HepG2 (cell line): ENCODE measurements at regions not wholly inside any gene's neighbourhood (a gene's known extent, or its start where the extent isn't known, plus 50 kb on each side); places are given as distances from the start of the nearest gene placed in this dataset.

Experiments
- ATAC-seq: fragments of 200-7000 bp; cut with Tn5 transposase; 3 replicates; pipeline ENCODE4 v1.9.1; 2020; ENCODE audit warnings: mild to moderate bottlenecking, moderate library complexity
- BruUV-seq: library from RNA; stranded (reverse); fragments of 400-500 nt; replicated peaks from 2 replicates; lab custom pipeline; 2021; lab: Mats Ljungman, UMichigan
- CTCF ChIA-PET: fragments of 300-600 bp; formaldehyde crosslinking; extraction: SDS; loops from one replicate; lab custom pipeline; 2021; ENCODE audit warnings: low total read pairs, inconsistent platforms, low intra/inter-chr PET ratio; lab: Yijun Ruan, JAX
- POLR2A ChIA-PET: fragments of 350-600 bp; sonication (Branson Sonifier 250); formaldehyde crosslinking; loops from one replicate; lab custom pipeline; 2020; ENCODE audit warnings: antibody characterized with exemption, inconsistent platforms; lab: Yijun Ruan, JAX
- DNase-seq: peaks from one replicate; pipeline ENCODE4 v3.0.0-alpha.2; 2015; ENCODE audit warnings: low spot score
- FAIRE-seq: peaks from 3 replicates; lab custom pipeline; 2011; peaks lifted over from hg19 to GRCh38; lab: Jason Lieb, UNC
- H2AFZ ChIP-seq: one replicate; pipeline ENCODE4 v1.6.1; 2011; ENCODE audit warnings: low read length, inconsistent platforms
- H3K27ac ChIP-seq: fragments of 300-600 bp; 3 replicates; pipeline ENCODE4 v1.8.0; 2011; ENCODE audit warnings: mixed run types, mild to moderate bottlenecking, mixed read lengths, low read length, inconsistent platforms; ENCODE audit not compliant: insufficient read depth; ENCODE audit errors: extremely low read length
- H3K27me3 ChIP-seq, 2 experiments: fragments of 200-600 bp in 1 of 2; 2 replicates in 1 of 2; 3 replicates in 1 of 2; pipeline versions ENCODE4 v1.6.0 to v1.8.0; 2011; ENCODE audit warnings: low read length in 2 of 2, mild to moderate bottlenecking in 2 of 2, moderate library complexity in 2 of 2, inconsistent platforms in 1 of 2; ENCODE audit not compliant: insufficient read depth in 2 of 2, control insufficient read depth in 1 of 2
- H3K36me3 ChIP-seq, 2 experiments: fragments of 200-600 bp in 1 of 2; replicated peaks in 1 of 2; 2 replicates in 1 of 2; 3 replicates in 1 of 2; pipeline versions ENCODE4 v1.5.1 to v1.8.0; 2011; ENCODE audit warnings: low read length in 2 of 2, inconsistent platforms in 1 of 2; ENCODE audit not compliant: insufficient read depth in 2 of 2, control insufficient read depth in 1 of 2
- H3K4me1 ChIP-seq: 2 replicates; pipeline ENCODE4 v1.5.1; 2012; ENCODE audit warnings: low read length, inconsistent platforms; ENCODE audit not compliant: insufficient read depth
- H3K4me2 ChIP-seq: 2 replicates; pipeline ENCODE4 v1.6.0; 2011; ENCODE audit warnings: low read depth, low read length, inconsistent platforms
- H3K4me3 ChIP-seq, 3 experiments: fragments of 200-600 bp in 1 of 3; sonication (generic), shearing (Covaris generic) in 1 of 3; replicated peaks in 1 of 3; 2 replicates each; pipeline ENCODE4 v1.5.1; 2011 to 2016; ENCODE audit warnings: low read length in 3 of 3, inconsistent platforms in 2 of 3, low read depth in 2 of 3, mild to moderate bottlenecking in 2 of 3, control low read depth in 1 of 3, mixed read lengths in 1 of 3; ENCODE audit not compliant: insufficient read depth in 1 of 3
- H3K79me2 ChIP-seq: one replicate; pipeline ENCODE4 v1.6.1; 2011; ENCODE audit warnings: low read length, inconsistent platforms; ENCODE audit not compliant: insufficient read depth
- H3K9ac ChIP-seq: 2 replicates; pipeline ENCODE4 v1.6.0; 2011; ENCODE audit warnings: mild to moderate bottlenecking, low read depth, low read length, inconsistent platforms; ENCODE audit not compliant: insufficient read depth
- H3K9me3 ChIP-seq: 2 replicates; pipeline ENCODE4 v1.5.1; 2012; ENCODE audit warnings: mild to moderate bottlenecking, low read length
- H4K20me1 ChIP-seq: 2 replicates; pipeline ENCODE4 v1.6.0; 2011; ENCODE audit warnings: inconsistent platforms, mild to moderate bottlenecking, low read length, moderate library complexity; ENCODE audit not compliant: insufficient read depth
- GPBP1L1 ChIP-seq: sonication (generic); formaldehyde crosslinking; IDR thresholded peaks from 2 replicates; pipeline ENCODE4 v1.5.0; 2020; ENCODE audit warnings: mild to moderate bottlenecking, missing genetic modification reagents
- RBM39 ChIP-seq: fragments of 200-400 bp; formaldehyde crosslinking; IDR thresholded peaks from one replicate; pipeline ENCODE4 v1.6.1; 2018; ENCODE audit warnings: antibody characterized with exemption, mild to moderate bottlenecking, low read depth, low read length; ENCODE audit not compliant: poor library complexity, severe bottlenecking
- UBTF ChIP-seq: sonication (generic); formaldehyde crosslinking; IDR thresholded peaks from 2 replicates; pipeline ENCODE4 v1.4.0; 2020; ENCODE audit warnings: mild to moderate bottlenecking, missing genetic modification reagents
- ZKSCAN8 ChIP-seq: IDR thresholded peaks from 2 replicates; pipeline ENCODE4 v1.6.1; 2016; ENCODE audit warnings: borderline replicate concordance, missing genetic modification reagents, missing compliant biosample characterization
- ZNF142 ChIP-seq: sonication (generic); formaldehyde crosslinking; IDR thresholded peaks from 2 replicates; pipeline ENCODE4 v1.4.0; 2020; ENCODE audit warnings: missing genetic modification reagents
- ZNF713 ChIP-seq: sonication (generic); formaldehyde crosslinking; IDR thresholded peaks from 2 replicates; pipeline ENCODE4 v1.4.0; 2020; ENCODE audit warnings: mild to moderate bottlenecking, missing genetic modification reagents
- WGBS: methylation state at CpG from one replicate; pipeline ENCODE4 v1.1.6; 2017; ENCODE audit warnings: low lambda C conversion rate; 5-methylcytosine and 5-hydroxymethylcytosine counted together
- in situ Hi-C: cut with HindIII; loops from 2 replicates; pipeline ENCODE4 v1.10.0; 2017; ENCODE audit warnings: low pct_unique_long_range_greater_than_20kb; ENCODE audit not compliant: extremely low pct_ligation_motif_present
- intact Hi-C: fragments of 100-400 bp; cut with micrococcal nuclease; formaldehyde crosslinking; loops from one replicate; pipeline ENCODE4 v1.10.0; 2022; ENCODE audit not compliant: unreplicated experiment

GRCh38 chr2:240346753-240347372 is 88.6 kb upstream of the GPC1 start:
- H3K9ac ChIP-seq, result no peak overlapping the region
- DNase-seq (no peak), FAIRE-seq (no peak), ATAC-seq (no peak; the same call in 2 of the 3 replicates)
- intact Hi-C loops (loop anchor here (10.0 kb wide), 1 partner anchor 112 kb away; no protein-coding TSS in a partner anchor), in situ Hi-C loops (no loop called here)
- CTCF ChIA-PET, result no interaction called here
- no peak overlapping the region for H3K4me2 ChIP-seq
- H4K20me1 ChIP-seq, result 0 out of 2 replicates have a peak, but pooled peaks cover 6% of the 10 kb centered on the region
- peaks cover 11% of the 10 kb centered on the region; the same call in 1 of the 2 replicates for H3K9me3 ChIP-seq
- no peak overlapping the region for H3K27ac ChIP-seq
- H3K36me3 ChIP-seq, result no peaks in the 10 kb centered on the region
- no peak overlapping the region for H3K4me3 ChIP-seq
- POLR2A ChIA-PET, result no interaction called here
- H3K27me3 ChIP-seq, result peaks cover 12 to 81% of the 10 kb centered on the region in 2 experiments; a peak in 3 of 5 replicates
- H2AFZ ChIP-seq, result no peak overlapping the region
- 34% methylated on average over 20 of the region's 20 CpGs for WGBS
- BruUV-seq, result no TSS peak
- no peaks in the 10 kb centered on the region for H3K4me1 ChIP-seq
- H3K79me2 ChIP-seq, result no peaks in the 10 kb centered on the region
- TF ChIP-seq GPBP1L1 (CRISPR knock-in tag) (no peak), ZNF713 (no peak), ZNF142 (CRISPR knock-in tag) (no peak), RBM39 (no peak), UBTF (CRISPR knock-in tag) (no peak), ZKSCAN8 (CRISPR knock-in tag) (no peak)
